GM12874 (cell line): ENCODE measurements at regions not wholly inside any gene's neighbourhood (a gene's known extent, or its start where the extent isn't known, plus 50 kb on each side); places are given as distances from the start of the nearest gene placed in this dataset.

ENCODE experiments used
- TF ChIP-seq, protein P1 (sequence below): IDR thresholded peaks from 2 replicates; pipeline ENCODE4 v1.5.1; 2011; ENCODE audit warnings: low read depth, mild to moderate bottlenecking, control low read depth, low read length, moderate library complexity; ENCODE audit not compliant: insufficient read depth

DNA sequence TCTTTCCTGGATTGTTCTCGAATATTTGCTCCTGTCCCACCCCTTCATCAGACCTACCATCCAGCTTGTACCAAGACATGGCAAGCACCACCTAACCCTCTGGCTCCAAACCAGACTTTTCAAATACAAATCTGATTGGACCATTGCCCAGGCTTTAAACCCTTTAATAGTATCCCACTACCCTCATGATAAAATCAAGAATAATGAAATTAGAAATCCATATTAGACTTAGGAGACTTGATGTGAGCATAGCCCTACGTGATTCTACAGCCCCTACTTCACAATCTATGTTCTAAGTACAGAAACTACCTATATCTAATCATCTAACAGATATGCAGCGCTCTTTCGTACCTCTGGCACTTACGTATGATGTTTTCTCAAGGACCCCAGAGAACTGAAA is 375.2 kb upstream of the CPEB2 start:
- TF ChIP-seq, protein P1, sequence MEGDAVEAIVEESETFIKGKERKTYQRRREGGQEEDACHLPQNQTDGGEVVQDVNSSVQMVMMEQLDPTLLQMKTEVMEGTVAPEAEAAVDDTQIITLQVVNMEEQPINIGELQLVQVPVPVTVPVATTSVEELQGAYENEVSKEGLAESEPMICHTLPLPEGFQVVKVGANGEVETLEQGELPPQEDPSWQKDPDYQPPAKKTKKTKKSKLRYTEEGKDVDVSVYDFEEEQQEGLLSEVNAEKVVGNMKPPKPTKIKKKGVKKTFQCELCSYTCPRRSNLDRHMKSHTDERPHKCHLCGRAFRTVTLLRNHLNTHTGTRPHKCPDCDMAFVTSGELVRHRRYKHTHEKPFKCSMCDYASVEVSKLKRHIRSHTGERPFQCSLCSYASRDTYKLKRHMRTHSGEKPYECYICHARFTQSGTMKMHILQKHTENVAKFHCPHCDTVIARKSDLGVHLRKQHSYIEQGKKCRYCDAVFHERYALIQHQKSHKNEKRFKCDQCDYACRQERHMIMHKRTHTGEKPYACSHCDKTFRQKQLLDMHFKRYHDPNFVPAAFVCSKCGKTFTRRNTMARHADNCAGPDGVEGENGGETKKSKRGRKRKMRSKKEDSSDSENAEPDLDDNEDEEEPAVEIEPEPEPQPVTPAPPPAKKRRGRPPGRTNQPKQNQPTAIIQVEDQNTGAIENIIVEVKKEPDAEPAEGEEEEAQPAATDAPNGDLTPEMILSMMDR, result no peak

DNA sequence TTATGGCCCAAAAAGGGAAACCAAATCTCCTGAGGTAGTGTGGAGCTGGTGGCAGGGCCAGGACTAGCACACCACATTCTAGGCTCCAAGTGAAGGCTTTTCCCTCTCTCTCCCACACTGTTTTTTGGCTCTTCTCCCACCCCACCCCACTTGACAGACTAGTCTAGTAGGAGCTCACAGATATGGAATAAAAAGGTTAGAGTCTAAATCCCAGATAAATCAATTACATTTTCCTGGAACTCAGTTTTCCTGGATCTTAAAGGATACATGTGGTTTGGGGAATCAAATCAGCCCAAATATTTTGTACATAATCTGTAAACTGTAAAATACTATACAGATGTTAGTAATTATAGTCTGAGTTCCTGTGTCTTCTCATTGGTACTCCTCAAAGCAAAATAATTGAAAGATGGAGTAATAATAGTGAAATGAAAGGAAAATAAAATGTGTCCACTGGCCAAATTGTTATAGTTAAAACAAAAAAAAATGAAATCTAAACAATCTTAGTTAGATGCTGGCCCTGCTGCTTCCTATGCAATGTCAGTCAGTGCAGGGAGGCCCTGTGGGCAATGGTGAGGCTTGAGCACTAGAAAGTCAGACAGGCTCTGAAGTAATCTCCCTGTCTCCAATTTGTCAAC is 370.4 kb upstream of the CPEB2 start:
- TF ChIP-seq, protein P1, result no peak

DNA sequence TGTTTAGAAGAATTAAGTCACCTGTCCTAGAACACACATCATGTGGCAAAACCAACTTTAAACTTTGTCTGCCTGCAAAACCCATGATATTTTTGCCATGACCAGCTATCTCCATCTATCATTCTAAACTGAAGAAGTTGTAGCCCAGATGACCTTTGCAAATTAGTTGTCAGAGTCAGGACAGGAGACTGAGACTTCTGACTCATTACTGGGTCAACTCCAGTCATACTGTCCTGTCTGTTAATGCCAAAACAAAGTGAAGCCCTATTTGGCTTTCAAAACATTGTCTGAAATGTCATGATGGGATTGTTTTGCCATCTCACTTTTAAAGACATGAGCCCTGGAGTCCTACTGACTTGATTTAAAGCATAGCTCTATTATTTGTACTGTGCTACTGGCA is 365.7 kb upstream of the CPEB2 start:
- TF ChIP-seq, protein P1, result no peak

DNA sequence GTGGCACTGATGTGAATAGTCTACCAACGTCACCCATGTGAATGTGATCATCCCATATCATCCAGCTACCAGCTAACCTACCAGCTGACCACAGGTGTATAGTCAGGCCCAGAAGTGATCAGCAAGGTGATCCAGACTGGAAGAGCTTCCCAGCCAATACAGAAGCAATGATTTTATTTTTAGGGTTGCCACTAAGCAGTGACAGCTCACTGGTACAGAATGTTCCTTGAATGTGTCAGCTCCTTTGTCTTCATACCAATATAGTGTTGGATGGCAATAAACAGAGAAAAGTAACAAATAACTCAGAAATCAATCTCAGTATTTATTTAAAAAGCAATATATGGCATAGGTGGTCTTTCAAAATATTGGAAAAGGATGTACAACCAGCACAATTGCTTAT is 361.8 kb upstream of the CPEB2 start:
- TF ChIP-seq, protein P1, result no peak

DNA sequence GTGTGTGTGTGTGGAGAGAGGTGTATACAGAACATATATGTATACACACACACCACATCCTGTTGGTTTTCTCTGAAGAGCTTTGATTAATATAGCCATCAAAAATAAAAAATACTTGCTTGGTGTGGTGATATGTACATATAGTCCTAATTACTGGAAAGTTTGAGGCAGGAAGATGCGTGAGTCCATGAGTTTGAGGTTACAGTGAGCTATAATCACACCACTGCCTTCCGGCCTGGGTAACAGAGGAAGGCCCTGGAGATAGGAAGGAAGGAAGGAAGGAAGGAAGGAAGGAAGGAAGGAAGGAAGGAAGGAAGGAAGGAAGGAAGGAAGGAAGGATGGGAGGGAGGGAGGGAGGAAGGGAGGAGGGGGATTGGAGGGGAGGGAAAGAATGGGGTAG is 360.4 kb upstream of the CPEB2 start:
- TF ChIP-seq, protein P1, result no peak

DNA sequence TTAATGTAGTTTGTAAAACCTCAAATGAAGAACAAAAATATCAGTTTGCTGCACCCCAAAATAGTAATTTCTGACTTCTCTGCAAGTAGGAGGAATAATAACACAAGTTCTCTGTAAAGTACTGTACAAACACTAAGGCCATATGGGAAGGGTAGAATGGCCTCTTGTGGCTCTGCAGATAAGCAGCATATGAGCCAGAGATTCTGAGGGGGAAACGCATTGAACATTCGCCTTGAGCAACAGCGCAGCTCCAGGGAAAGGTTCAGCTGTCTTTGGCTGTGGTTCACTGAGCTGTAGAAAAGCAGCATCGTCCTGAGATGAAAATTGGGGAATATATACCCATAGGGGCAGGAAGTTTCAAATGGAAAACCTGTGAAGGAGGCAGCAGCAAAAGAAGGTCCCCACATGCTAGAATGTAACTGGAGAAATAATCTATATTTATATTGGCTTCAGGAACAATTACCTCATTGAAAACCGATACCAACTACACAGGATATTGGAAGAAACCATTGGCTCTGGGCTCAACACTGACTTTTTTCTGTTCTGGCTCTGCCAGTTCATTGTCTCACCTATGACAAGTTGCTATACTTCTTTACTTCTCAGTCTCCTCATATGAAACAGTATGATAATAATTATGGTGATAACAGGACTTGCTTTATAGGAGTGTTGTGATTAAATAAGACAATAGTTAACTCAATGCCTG is 357.6 kb upstream of the CPEB2 start:
- TF ChIP-seq, protein P1, result no peak

DNA sequence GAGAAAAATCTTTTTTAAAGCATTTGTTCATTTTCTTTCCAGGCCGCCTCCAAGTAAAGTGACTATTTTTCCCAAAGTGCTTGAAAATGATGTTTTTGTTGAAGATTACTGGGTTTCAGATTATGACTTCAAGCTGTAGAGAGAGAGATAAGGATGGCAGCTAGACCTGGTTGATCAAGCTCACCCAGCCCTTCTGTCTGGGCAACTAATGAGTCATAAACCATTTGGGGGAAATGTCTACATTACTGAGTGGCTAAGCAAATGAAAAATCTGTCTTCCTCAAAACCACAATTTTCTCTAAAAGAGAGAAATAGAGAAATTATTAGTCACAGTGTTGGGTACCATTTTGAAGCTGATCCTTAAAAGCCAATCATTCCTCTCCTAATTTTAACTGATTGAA is 355.4 kb upstream of the CPEB2 start:
- TF ChIP-seq, protein P1, result no peak
